ENCODE measurements at regions not wholly inside any gene's neighbourhood (a gene's known extent, or its start where the extent isn't known, plus 50 kb on each side); places are given as distances from the start of the nearest gene placed in this dataset.
"Not testable (repeated sequence)": the region's sequence is repeated elsewhere in the genome, so short reads cannot be mapped to it uniquely, and the experiment has no call there.

GRCh38 chr2:204395539-204395938 is 149.7 kb upstream of the PARD3B start:
- no peak for DNase-seq (ENCODE audit: low read depth)
- TF ChIP-seq, protein P1, sequence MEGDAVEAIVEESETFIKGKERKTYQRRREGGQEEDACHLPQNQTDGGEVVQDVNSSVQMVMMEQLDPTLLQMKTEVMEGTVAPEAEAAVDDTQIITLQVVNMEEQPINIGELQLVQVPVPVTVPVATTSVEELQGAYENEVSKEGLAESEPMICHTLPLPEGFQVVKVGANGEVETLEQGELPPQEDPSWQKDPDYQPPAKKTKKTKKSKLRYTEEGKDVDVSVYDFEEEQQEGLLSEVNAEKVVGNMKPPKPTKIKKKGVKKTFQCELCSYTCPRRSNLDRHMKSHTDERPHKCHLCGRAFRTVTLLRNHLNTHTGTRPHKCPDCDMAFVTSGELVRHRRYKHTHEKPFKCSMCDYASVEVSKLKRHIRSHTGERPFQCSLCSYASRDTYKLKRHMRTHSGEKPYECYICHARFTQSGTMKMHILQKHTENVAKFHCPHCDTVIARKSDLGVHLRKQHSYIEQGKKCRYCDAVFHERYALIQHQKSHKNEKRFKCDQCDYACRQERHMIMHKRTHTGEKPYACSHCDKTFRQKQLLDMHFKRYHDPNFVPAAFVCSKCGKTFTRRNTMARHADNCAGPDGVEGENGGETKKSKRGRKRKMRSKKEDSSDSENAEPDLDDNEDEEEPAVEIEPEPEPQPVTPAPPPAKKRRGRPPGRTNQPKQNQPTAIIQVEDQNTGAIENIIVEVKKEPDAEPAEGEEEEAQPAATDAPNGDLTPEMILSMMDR (IDR thresholded peaks at IDR 0.05; ENCODE audit: insufficient read depth, low read depth, low read length, missing control alignments), result no peak
- no peak overlapping the region for H3K4me3 ChIP-seq (ENCODE audit: low read length)

- DNase-seq (ENCODE audit: low read depth), result no peak
- H3K4me3 ChIP-seq (ENCODE audit: low read length), result no peak overlapping the region
- TF ChIP-seq, protein P1 (IDR thresholded peaks at IDR 0.05; ENCODE audit: insufficient read depth, low read depth, low read length, missing control alignments), result no peak
These were observed 144.2 kb upstream of the PARD3B start for GRCh38 chr2:204401114-204401513.

- DNase-seq (ENCODE audit: low read depth), result peak; percentile 52
- H3K4me3 ChIP-seq (ENCODE audit: low read length), result no peak overlapping the region
- TF ChIP-seq, protein P1 (IDR thresholded peaks at IDR 0.05; ENCODE audit: insufficient read depth, low read depth, low read length, missing control alignments), result no peak
These were observed 137.9 kb upstream of the PARD3B start for GRCh38 chr2:204407204-204408014.

GRCh38 chr2:204412782-204413181 is 132.5 kb upstream of the PARD3B start:
- H3K4me3 ChIP-seq (ENCODE audit: low read length); DNase-seq (ENCODE audit: low read depth): not testable (repeated sequence)

DNA sequence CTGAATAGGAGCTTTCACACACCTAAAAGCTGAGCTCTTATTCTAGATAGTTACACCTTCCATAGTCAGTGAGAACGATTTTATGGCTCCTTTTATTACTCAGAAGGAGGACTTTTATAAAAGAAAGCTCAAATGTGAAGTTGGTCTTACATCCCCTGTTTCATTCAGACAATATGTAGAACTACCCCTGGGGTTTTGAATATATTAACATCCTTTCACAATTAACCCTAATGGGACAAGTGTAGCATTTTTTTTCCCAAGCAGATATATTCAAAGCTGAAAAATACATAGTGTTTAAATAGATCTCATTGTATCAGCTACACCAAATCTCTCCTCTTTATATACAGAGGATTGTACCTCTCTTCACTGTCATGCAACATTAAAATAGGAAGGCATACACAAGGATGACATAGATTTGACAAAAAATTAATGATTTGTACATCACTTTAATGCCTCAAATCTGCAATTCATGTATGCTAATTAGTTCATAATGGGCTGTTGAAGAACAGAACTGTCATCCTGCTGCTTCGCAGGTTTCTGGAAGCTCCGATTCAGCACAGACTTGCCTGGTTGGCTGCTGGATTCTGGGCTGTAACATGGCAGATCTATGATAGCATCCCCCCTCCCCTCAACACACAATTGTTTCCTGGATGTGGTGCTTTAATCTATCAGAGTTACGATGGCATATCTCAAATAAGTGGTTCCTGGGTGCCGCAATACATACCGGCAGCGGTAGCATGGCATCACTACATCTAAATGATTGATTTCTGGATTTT is 129.7 kb upstream of the PARD3B start:
- no peak for DNase-seq (ENCODE audit: low read depth)
- TF ChIP-seq, protein P1 (IDR thresholded peaks at IDR 0.05; ENCODE audit: insufficient read depth, low read depth, low read length, missing control alignments), result no peak
- no peak overlapping the region for H3K4me3 ChIP-seq (ENCODE audit: low read length)

DNA sequence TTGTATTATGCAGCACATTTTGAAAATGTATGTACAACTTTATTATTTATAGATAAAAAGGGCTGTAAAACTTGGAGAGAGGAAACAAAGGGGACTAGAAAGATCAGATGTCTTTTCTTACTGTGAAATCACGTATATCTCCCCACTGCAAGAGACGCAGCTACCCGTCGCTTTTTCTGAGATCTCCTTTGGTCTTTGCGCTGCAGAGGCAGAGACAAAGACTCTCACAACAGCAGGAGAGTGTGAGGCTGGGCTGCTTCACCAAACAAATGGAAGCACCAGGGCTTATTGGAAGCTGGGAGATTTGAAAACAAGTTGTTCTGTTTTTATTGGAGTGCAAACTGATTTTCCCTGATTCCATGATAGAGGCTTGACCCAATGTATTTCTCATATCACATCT is 129.0 kb upstream of the PARD3B start:
- TF ChIP-seq, protein P1 (IDR thresholded peaks at IDR 0.05; ENCODE audit: insufficient read depth, low read depth, low read length, missing control alignments), result no peak
- DNase-seq (ENCODE audit: low read depth), result no peak
- no peak overlapping the region for H3K4me3 ChIP-seq (ENCODE audit: low read length)

- DNase-seq (ENCODE audit: low read depth), result no peak
- TF ChIP-seq, protein P1 (IDR thresholded peaks at IDR 0.05; ENCODE audit: insufficient read depth, low read depth, low read length, missing control alignments), result no peak
- no peak overlapping the region for H3K4me3 ChIP-seq (ENCODE audit: low read length)
These were observed 119.5 kb upstream of the PARD3B start for GRCh38 chr2:204425821-204426220.

Data from epithelial cell of esophagus (primary cell).